ENCODE measurements at regions not wholly inside any gene's neighbourhood (a gene's known extent, or its start where the extent isn't known, plus 50 kb on each side); places are given as distances from the start of the nearest gene placed in this dataset.
"Not testable (repeated sequence)": the region's sequence is repeated elsewhere in the genome, so short reads cannot be mapped to it uniquely, and the experiment has no call there.

DNA sequence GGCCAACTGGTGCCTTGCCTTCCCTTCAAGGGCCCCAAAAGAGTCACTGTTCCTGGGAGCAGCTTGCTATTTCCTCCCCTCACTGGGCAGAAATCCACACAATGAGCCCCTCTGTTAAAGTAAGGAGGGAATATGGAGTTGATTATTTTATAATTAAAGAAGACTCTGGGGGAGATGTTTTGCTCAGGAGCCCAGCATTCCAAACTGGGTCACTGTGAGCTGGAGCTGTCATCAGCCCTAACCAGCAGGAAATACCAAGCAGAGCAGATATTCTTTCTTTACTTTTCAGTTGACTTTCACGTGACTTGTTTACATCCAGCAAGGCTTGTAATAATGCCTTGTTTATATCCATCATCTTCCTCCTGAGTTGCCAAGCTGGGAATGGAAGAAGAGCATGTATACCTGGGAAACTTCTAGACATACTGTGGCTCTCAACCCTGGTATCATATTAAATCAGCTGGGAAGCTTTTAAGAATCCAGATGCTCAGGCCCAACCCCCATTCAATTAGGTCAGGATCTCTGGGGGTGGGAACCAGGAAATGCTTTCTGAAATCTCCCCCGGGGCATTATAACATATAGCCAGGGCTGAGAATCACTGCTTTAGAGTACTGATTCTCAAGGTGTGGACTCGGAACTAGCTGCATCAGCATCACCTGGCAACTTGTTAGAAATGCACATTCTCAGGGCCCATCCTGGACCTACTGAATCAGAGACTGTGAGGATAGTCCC is 175.6 kb upstream of the MYLIP start:
- DNase-seq: no peak

DNA sequence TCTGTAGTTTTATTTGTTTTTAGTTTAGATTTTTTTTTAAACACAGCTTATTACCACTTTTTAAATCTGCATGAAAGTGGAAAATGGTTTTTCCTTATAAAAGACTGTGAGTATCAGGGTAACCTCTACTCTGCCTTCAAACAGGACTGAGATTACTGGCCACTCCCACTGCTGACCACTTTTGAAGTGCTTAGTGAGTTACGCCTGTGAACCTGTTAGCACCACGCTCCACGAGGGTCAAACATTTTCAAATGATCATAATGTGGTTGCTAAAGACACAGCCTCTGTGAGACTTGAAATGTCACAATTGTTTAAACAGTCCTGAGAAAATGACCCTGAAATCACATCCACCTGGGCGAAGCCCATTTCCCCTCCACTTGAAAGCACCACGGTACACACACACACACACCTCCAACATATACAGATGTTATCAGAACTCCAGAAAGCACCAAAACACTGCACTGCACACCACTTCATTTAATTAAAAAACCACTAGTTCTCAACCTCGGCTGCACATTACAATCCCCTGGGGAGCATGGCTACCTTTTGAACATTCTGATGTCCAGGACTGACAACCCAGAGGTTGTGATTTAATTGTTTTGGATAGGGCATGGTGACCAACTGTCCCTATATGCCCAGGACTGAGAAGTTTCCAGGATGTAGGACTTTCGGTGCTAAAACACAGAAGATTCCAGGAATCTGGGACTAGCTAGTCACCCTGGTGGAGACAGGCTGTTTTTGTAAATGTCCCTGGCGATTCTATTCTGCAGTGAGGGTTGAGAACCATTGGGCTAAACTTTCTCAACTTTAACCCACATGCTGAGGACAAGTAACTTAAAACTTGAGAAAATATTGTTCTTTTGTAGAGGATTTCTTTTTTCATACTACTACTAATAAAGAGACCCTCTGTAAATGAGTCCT is 176.4 kb upstream of the MYLIP start:
- DNase-seq: no peak

- no peak for DNase-seq
Measured at GRCh38 chr6:15950962-15951569, 177.8 kb upstream of the MYLIP start.

DNA sequence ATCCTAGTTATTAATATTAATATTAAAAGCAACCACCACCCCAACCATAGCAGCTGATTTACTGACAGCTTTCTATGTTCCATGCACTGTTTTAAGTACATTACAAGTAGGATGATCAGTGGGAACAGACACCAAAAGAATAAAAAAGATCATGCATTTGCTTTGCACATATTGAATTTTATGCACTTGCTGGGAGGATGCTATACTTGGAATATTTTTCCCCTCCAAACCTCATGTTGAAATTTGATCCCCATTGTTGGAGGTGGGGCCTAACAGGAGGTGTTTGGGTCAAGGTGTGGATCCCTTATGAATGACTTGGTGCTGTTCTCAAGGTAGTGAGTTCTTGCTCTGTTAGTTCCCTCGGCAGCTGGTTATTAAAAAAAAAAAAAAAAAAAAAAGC is 178.9 kb upstream of the MYLIP start:
- no peak for DNase-seq

DNA sequence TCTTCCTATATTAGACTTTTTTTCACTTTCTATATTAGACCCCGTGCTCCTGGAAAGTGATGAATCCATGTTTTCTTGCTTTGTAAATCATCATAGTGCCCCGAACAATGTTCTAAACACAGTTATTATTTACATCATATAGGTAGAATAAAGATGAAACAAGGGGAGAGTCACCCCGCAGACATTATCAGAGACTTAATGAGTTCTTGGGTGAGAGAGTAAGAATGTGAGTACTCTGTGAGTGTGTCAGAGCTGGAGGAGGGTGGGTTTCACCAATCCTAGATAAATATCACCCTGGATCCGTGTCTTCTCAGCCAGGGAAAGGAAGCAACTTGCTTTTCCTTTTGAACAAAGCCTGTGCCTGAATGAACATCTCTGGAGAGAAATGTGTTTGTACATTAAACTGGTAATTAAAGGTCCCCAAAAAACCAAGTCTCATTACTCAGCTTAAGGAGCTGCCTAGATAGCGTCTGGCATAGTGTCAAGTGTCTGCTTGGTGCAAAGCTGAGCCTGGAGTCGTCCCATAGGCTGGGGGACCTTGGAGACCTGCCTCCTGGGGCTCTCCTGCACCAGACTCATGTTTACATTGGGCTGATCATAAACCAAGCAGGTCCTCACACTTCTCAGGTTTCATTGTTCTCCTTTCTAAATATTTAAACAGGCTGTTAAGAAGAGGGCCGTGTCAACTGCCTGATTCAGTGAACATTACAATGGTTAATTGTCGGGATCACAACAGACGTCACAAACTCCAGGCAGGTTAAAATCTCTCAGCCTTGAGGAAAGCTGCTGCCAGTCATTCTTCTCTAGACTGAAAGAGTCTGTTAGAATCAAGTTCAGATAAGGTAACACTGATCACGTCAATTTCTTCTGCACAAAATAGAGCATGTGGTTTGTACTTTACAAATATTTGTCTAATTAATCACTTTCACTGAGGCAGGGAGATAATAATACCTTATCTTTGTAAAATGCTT is 179.7 kb upstream of the MYLIP start:
- no peak for DNase-seq

- DNase-seq: no peak
Measured at GRCh38 chr6:15947923-15948322, 181.0 kb upstream of the MYLIP start.

- DNase-seq: no peak
Measured at GRCh38 chr6:15947436-15947835, 181.4 kb upstream of the MYLIP start.

DNA sequence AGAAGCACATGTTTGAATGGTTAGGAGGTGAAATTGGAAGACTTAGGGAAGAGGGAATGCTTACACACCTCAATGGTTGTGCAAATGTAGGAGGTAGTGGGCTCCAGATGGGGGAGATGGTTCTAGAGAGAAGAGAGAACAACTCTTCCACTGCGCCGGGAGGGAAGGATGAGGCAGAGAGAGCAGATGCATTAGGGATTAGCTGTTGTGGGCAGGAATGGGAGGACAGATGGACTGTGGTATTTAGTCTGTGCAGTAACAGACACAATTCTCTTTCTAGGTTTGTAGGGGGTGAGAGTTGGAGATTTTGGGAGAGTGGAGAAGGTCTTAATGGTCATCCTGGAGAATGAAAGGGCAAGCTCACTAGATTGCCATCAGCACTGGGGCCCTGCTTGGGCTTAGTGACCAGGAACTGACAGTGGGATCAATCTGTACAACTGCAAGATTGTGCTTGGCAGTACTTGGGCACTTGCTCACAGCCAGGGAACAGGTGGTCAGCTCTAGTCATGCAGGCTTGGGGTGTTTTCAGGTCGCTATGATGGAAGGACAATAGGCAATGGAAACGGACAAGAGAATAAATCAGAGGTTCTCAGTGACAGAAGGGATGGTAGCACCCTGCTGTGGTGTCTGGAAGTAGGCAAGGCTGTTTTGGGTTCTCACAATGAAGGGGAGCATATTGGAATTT is 182.0 kb upstream of the MYLIP start:
- no peak for DNase-seq

- DNase-seq: no peak
Measured at GRCh38 chr6:15945593-15946159, 183.2 kb upstream of the MYLIP start.

- no peak for DNase-seq
Measured at GRCh38 chr6:15943423-15943822, 185.5 kb upstream of the MYLIP start.

DNA sequence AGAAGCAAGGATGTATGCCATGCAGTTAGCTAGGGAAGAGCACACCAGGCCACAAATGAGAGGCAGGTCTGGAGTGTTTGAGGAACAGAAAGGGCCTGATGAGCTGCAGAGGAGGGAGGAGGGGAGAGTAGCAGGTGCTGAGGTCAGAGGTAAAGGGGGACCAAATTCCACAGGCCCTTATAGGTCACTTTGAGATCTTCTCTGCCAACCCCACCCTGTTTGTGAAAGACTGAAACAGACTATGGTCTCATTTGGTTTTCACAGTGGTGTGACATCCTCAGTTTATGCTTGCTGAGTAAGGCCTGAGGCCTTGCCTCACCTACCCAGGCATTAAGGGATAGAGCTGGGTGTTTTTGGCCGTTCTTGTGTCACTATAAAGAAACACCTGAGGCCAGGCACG is 187.7 kb upstream of the MYLIP start:
- no peak for DNase-seq

DNA sequence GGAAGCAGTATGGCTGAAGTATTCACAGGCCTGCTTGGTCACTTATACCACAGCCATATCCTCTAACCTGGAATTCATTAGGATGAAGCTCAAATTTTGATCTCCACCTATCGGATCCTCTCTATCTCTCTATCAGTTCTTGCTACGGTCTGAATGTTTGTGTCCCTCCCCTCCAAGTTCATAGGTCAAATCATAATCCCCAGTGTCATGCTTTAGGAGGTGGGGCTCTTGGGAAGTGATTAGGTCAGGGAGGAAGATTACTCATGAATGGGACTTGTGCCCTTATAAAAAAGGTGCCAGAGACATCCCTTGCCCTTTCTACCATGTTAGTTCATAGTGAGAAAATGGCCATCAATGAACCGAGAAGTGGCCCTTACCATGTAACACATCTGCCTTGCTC is 190.8 kb upstream of the MYLIP start:
- no peak for DNase-seq

GRCh38 chr6:15937602-15938001 is 191.3 kb upstream of the MYLIP start:
- DNase-seq: no peak

- DNase-seq: no peak
Measured at GRCh38 chr6:15936503-15936902, 192.4 kb upstream of the MYLIP start.

DNA sequence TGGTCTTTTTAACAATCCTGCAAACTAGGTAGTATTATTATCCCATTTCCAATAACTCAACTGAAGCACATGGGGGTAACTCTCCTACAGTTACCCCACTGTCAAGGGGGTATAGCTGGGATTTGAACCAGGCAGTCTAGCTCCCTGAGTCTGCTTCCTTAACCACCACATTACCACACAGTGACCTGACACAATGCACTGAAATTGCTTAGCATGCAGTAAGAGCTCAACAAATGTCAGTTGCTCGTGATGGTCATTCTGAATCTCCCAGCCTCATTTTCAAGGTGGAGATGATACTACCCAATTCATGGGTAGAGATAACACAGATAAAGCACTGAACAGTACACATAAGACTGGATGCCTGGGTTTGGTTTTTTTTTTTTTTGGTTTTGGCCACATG is 193.2 kb upstream of the MYLIP start:
- DNase-seq: no peak

DNA sequence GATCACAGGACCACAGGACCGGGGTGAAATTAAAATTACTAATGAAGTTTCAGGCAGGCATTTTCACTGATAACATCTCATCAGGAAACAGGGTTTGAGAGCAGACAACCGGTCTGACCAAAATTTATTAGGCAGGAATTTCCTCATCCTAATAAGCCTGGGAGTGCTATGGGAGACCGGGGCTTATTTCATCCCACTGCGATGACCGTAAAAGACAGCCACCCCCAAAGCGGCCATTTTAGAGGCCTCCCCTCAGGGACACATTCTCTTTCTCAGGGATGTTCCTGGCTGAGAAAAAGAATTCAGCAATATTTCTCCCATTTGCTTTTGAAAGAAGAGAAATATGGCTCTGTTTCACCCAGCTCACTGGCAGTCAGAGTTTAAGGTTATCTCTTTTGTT is 197.2 kb upstream of the MYLIP start:
- DNase-seq: not testable (repeated sequence)

DNA sequence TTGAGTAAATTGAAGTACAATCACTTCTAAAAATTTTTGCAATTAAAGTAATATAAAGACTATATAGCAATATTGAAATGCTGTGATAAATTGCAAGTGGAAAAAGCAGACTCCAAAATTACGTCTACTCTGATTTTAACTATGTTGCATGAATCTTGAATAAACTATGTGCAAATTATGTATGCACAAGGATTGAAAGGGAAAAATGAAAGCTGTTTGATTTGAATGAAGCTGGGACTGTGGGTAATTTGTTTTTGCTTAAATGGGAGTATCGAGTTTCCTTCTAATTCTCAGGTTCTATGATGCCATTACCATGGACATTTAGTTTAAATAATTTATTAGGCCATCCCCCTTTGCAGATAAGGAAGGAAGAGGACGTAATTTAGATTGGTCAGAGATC is 198.7 kb upstream of the MYLIP start:
- DNase-seq: no peak

GRCh38 chr6:15929685-15930084 is 199.2 kb upstream of the MYLIP start:
- no peak for DNase-seq

- DNase-seq: no peak
Measured at GRCh38 chr6:15927531-15928225, 201.2 kb upstream of the MYLIP start.

- DNase-seq: no peak
Measured at GRCh38 chr6:15926256-15926655, 202.6 kb upstream of the MYLIP start.

DNA sequence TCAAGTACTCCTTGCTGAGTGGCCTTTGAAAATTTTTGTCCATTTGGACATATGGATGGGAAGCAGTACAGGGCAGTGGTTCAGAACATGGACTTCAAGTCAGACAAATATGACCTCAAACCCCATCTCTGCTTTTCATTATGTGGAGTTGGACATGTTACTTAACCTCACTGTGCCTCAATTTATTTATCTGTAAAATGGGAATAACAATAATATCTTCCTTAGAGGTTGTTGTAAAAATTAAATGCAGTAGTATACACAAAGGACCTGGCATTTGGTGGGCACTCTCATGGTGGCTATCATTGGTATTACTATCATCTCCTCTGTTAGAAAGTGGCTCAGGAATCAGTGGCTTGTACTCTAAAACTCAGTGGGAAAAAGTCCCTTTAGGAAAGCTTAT is 204.0 kb upstream of the MYLIP start:
- no peak for DNase-seq
